ENCODE measurements at regions not wholly inside any gene's neighbourhood (a gene's known extent, or its start where the extent isn't known, plus 50 kb on each side); places are given as distances from the start of the nearest gene placed in this dataset.

DNA sequence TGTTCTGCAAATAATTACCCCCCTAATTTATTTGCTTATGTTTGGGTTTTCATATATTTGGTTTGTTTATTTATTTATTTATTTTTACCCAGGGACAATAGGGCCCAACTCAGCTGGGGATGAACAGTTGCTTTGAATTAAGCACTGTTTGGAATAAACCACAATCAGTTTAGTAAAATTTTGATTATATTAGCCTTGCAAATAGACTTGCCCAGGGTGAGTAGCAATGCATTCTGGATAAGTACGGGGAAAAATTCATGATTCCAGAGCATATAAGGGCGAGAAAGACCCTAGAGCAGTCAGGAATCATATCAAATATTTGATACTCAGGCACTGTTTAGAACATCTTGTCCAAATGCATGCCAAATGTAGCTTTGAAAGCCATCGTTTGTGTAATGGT lies 242.7 kb downstream of the OMA1 start:
- Histone ChIP-seq H3K4me3 (ENCODE audit: insufficient read depth, low read depth, low read length) (no peak overlapping the region), H3K27ac (ENCODE audit: low read depth, low read length) (no peak overlapping the region), H3K27me3 (ENCODE audit: insufficient read depth, low read length) (no peaks in the 10 kb centered on the region), H4K20me1 (ENCODE audit: insufficient read depth, low read length) (no peaks in the 10 kb centered on the region), H3K4me1 (ENCODE audit: insufficient read depth, low read length) (no peaks in the 10 kb centered on the region), H3K36me3 (ENCODE audit: insufficient read depth, low read length) (no peaks in the 10 kb centered on the region), H3K9me3 (ENCODE audit: insufficient read depth, low read depth, low read length) (no peaks in the 10 kb centered on the region), H2AFZ (ENCODE audit: low read depth, low read length) (no peak overlapping the region), H3K9ac (ENCODE audit: low read length) (no peak overlapping the region), H3K79me2 (ENCODE audit: insufficient read depth, low read length) (no peaks in the 10 kb centered on the region), H3K4me2 (ENCODE audit: low read length) (no peak overlapping the region)
- Mint-ChIP-seq H3K27ac (ENCODE audit: unreplicated experiment) (no peak overlapping the region), H3K27me3 (ENCODE audit: low read depth, unreplicated experiment) (peaks cover 11% of the 10 kb centered on the region), H3K9me3 (ENCODE audit: unreplicated experiment) (no peaks in the 10 kb centered on the region), H3K36me3 (ENCODE audit: low read depth, unreplicated experiment) (no peaks in the 10 kb centered on the region), H3K4me1 (ENCODE audit: low read depth, unreplicated experiment) (peaks cover 1% of the 10 kb centered on the region), H3K4me3 (ENCODE audit: unreplicated experiment) (no peak overlapping the region)
- DNase-seq (ENCODE audit: low read depth) (no peak), FAIRE-seq (no peak)
- TF ChIP-seq, protein P1, sequence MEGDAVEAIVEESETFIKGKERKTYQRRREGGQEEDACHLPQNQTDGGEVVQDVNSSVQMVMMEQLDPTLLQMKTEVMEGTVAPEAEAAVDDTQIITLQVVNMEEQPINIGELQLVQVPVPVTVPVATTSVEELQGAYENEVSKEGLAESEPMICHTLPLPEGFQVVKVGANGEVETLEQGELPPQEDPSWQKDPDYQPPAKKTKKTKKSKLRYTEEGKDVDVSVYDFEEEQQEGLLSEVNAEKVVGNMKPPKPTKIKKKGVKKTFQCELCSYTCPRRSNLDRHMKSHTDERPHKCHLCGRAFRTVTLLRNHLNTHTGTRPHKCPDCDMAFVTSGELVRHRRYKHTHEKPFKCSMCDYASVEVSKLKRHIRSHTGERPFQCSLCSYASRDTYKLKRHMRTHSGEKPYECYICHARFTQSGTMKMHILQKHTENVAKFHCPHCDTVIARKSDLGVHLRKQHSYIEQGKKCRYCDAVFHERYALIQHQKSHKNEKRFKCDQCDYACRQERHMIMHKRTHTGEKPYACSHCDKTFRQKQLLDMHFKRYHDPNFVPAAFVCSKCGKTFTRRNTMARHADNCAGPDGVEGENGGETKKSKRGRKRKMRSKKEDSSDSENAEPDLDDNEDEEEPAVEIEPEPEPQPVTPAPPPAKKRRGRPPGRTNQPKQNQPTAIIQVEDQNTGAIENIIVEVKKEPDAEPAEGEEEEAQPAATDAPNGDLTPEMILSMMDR (IDR thresholded peaks at IDR 0.05; ENCODE audit: insufficient read depth, low read depth, low read length), result no peak
- no peak for TF ChIP-seq EZH2 (IDR thresholded peaks at IDR 0.05; ENCODE audit: insufficient read depth, low read length)

DNA sequence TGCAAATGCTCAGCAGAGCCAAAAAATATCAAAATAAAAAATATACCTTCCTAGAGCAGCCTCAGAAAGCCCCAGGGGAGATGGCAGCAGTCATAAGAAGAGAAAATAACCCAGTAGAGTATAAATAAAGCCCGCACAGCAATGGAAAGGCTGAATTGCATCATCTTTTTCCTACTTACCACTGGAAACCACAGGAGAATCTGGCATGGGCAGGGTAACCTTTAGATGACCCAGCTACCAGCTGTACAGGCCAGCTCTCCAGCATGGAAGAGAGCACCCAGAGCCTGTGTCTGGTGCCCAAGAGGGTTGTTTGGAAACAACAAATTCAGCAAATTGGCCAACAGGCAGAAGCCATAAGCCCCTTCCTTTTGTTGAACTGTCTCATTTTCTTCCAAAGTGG lies 253.1 kb downstream of the OMA1 start:
- Mint-ChIP-seq H3K27me3 (ENCODE audit: low read depth, unreplicated experiment) (peaks cover 18% of the 10 kb centered on the region), H3K36me3 (ENCODE audit: low read depth, unreplicated experiment) (no peaks in the 10 kb centered on the region), H3K27ac (ENCODE audit: unreplicated experiment) (no peak overlapping the region), H3K9me3 (ENCODE audit: unreplicated experiment) (no peaks in the 10 kb centered on the region), H3K4me1 (ENCODE audit: low read depth, unreplicated experiment) (peaks cover 3% of the 10 kb centered on the region), H3K4me3 (ENCODE audit: unreplicated experiment) (no peak overlapping the region)
- FAIRE-seq, result no peak
- no peaks in the 10 kb centered on the region for H3K27me3 ChIP-seq (ENCODE audit: insufficient read depth, low read length)
- no peaks in the 10 kb centered on the region for H3K4me1 ChIP-seq (ENCODE audit: insufficient read depth, low read length)
- no peak for DNase-seq (ENCODE audit: low read depth)
- H3K9ac ChIP-seq (ENCODE audit: low read length), result no peak overlapping the region
- H3K27ac ChIP-seq (ENCODE audit: low read depth, low read length), result no peak overlapping the region
- no peak overlapping the region for H3K4me2 ChIP-seq (ENCODE audit: low read length)
- no peaks in the 10 kb centered on the region for H3K9me3 ChIP-seq (ENCODE audit: insufficient read depth, low read depth, low read length)
- no peak overlapping the region for H3K4me3 ChIP-seq (ENCODE audit: insufficient read depth, low read depth, low read length)
- no peak overlapping the region for H2AFZ ChIP-seq (ENCODE audit: low read depth, low read length)
- no peaks in the 10 kb centered on the region for H4K20me1 ChIP-seq (ENCODE audit: insufficient read depth, low read length)
- no peaks in the 10 kb centered on the region for H3K79me2 ChIP-seq (ENCODE audit: insufficient read depth, low read length)
- TF ChIP-seq, protein P1 (IDR thresholded peaks at IDR 0.05; ENCODE audit: insufficient read depth, low read depth, low read length), result no peak
- TF ChIP-seq EZH2 (IDR thresholded peaks at IDR 0.05; ENCODE audit: insufficient read depth, low read length), result no peak
- H3K36me3 ChIP-seq (ENCODE audit: insufficient read depth, low read length), result no peaks in the 10 kb centered on the region

DNA sequence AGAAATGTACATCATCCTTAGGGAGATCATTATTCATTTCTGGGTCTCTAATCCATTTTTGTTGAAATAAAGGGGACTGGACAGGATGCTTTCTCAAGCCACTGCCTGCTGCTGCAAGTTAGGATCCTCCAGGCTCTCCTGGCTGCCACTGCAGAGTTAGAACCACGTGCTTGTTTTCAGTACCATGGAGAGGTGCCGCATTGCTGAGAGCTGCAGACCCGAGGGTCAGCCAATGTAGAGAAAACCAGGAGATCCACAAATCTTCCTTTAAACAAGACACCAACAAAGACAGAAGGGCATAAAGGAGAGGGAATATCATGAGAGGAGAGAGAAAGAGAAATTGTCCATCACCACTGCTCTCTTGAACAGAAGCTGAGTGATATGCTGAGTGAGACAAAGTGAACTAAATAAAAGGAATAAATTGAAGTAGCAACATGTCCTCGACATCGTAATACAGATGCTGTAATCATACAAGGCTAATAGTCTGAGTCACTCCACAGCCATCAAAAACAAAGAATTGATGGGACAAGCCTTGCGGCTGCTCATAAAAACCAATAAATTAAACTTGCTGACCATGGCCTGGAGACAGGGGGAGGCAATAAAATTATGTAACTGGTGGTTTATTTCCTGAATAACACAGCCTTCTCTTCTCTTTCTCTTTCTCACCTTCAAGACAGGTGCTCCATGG lies 255.7 kb downstream of the OMA1 start:
- Histone ChIP-seq H3K4me3 (ENCODE audit: insufficient read depth, low read depth, low read length) (no peak overlapping the region), H2AFZ (ENCODE audit: low read depth, low read length) (no peak overlapping the region), H3K27ac (ENCODE audit: low read depth, low read length) (no peak overlapping the region), H3K9ac (ENCODE audit: low read length) (no peak overlapping the region), H4K20me1 (ENCODE audit: insufficient read depth, low read length) (no peaks in the 10 kb centered on the region), H3K36me3 (ENCODE audit: insufficient read depth, low read length) (no peaks in the 10 kb centered on the region), H3K9me3 (ENCODE audit: insufficient read depth, low read depth, low read length) (no peaks in the 10 kb centered on the region), H3K79me2 (ENCODE audit: insufficient read depth, low read length) (no peaks in the 10 kb centered on the region), H3K4me1 (ENCODE audit: insufficient read depth, low read length) (no peaks in the 10 kb centered on the region), H3K27me3 (ENCODE audit: insufficient read depth, low read length) (no peaks in the 10 kb centered on the region), H3K4me2 (ENCODE audit: low read length) (no peak overlapping the region)
- DNase-seq (ENCODE audit: low read depth) (peak; percentile 13), FAIRE-seq (no peak)
- Mint-ChIP-seq H3K4me3 (ENCODE audit: unreplicated experiment) (no peak overlapping the region), H3K9me3 (ENCODE audit: unreplicated experiment) (no peaks in the 10 kb centered on the region), H3K4me1 (ENCODE audit: low read depth, unreplicated experiment) (peaks cover 3% of the 10 kb centered on the region), H3K27ac (ENCODE audit: unreplicated experiment) (no peak overlapping the region), H3K27me3 (ENCODE audit: low read depth, unreplicated experiment) (peaks cover 11% of the 10 kb centered on the region), H3K36me3 (ENCODE audit: low read depth, unreplicated experiment) (no peaks in the 10 kb centered on the region)
- TF ChIP-seq EZH2 (IDR thresholded peaks at IDR 0.05; ENCODE audit: insufficient read depth, low read length), result no peak
- TF ChIP-seq, protein P1 (IDR thresholded peaks at IDR 0.05; ENCODE audit: insufficient read depth, low read depth, low read length), result no peak

All from astrocyte (in vitro differentiated cells and primary cell).